Right lobe of liver (tissue), 4 donors: ENCODE measurements at regions not wholly inside any gene's neighbourhood (a gene's known extent, or its start where the extent isn't known, plus 50 kb on each side); places are given as distances from the start of the nearest gene placed in this dataset.

Experiments used
- POLR2A ChIP-seq: fragments of 450-650 bp; IDR thresholded peaks from one replicate; pipeline ENCODE4 v1.6.1; 2017; ENCODE audit warnings: antibody characterized with exemption, mild to moderate bottlenecking
- TF ChIP-seq, protein P1 (sequence below), 4 donors: fragments of 200-600 bp in 3 of 4; fragments of 450-650 bp in 1 of 4; IDR thresholded peaks; one replicate each; pipeline versions ENCODE4 v1.5.1 to v1.8.0; 2016 to 2022; ENCODE audit warnings: antibody characterized with exemption in 4 of 4, mild to moderate bottlenecking in 2 of 4
- donor health status: DM: no; HTN: no; CAD: no.
- donor health status: DM: no; HTN: no; CAD: no.
- donor health status: DM: no; HTN: yes; CAD: no.

- no peak for TF ChIP-seq POLR2A
- TF ChIP-seq, protein P1, sequence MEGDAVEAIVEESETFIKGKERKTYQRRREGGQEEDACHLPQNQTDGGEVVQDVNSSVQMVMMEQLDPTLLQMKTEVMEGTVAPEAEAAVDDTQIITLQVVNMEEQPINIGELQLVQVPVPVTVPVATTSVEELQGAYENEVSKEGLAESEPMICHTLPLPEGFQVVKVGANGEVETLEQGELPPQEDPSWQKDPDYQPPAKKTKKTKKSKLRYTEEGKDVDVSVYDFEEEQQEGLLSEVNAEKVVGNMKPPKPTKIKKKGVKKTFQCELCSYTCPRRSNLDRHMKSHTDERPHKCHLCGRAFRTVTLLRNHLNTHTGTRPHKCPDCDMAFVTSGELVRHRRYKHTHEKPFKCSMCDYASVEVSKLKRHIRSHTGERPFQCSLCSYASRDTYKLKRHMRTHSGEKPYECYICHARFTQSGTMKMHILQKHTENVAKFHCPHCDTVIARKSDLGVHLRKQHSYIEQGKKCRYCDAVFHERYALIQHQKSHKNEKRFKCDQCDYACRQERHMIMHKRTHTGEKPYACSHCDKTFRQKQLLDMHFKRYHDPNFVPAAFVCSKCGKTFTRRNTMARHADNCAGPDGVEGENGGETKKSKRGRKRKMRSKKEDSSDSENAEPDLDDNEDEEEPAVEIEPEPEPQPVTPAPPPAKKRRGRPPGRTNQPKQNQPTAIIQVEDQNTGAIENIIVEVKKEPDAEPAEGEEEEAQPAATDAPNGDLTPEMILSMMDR (IDR thresholded peaks at IDR 0.05) = no peak
These were observed 72.2 kb upstream of the THUMPD2 start for GRCh38 chr2:39851251-39851650.
